GM21515 (cell line): ENCODE measurements at regions not wholly inside any gene's neighbourhood (a gene's known extent, or its start where the extent isn't known, plus 50 kb on each side); places are given as distances from the start of the nearest gene placed in this dataset.

Experiments used
- ATAC-seq: cut with Tn5 transposase; IDR thresholded peaks from one replicate; pipeline ENCODE4 v1.9.1; 2021; ENCODE audit not compliant: unreplicated experiment

DNA sequence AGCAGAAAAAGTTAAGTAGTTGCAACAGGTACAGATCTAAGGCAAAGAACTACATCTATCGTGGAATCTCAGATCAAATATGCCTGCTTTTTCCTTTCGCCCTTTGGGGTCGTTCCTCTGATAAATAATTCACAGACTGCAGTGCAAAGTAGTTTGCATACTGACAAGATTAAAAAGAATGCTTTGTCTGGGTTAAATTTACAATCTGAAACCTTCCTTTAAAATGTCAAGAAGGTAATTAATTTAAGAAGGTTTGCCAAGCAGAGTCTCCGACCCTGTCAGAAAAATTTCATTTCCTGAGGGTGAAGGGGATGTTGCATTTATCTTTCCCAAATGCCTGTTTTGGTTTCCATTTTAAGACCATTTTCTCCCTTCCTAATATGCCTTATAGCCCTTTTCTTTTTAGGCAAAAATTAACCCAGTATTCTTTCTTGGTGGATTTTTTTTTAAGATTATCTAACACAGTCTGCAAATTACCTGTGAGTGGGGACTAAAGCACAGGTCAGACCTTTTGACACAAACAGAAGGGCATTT lies 406.9 kb downstream of the LRIG3 start:
- ATAC-seq, result no peak

- ATAC-seq, result no peak
Observed at GRCh38 chr12:58513852-58514251, 406.5 kb downstream of the LRIG3 start.

DNA sequence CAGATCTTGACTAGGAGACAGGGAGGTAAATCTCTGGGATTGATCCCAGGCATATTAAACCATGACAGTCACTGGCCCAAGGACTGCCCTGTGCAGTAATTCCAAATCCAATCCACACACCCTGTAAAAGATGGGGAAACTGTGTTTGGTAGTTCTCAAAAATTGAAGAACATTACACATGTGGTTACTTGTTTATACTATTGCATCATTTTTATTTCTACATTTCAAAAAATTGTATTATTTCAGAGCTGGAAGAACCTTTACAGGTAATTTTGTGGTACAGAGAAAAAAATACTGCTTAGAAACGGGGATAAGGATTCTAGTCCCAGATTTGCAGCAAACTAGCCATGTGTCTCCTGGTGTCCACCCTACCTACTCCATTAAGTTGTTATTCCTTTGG lies 400.5 kb downstream of the LRIG3 start:
- ATAC-seq, result no peak

- no peak for ATAC-seq
Observed at GRCh38 chr12:58521152-58521551, 399.2 kb downstream of the LRIG3 start.

GRCh38 chr12:58521796-58522195 lies 398.5 kb downstream of the LRIG3 start:
- ATAC-seq, result no peak

- ATAC-seq, result no peak
Observed at GRCh38 chr12:58523360-58523759, 396.9 kb downstream of the LRIG3 start.

- ATAC-seq, result no peak
Observed at GRCh38 chr12:58528271-58528670, 392.0 kb downstream of the LRIG3 start.

DNA sequence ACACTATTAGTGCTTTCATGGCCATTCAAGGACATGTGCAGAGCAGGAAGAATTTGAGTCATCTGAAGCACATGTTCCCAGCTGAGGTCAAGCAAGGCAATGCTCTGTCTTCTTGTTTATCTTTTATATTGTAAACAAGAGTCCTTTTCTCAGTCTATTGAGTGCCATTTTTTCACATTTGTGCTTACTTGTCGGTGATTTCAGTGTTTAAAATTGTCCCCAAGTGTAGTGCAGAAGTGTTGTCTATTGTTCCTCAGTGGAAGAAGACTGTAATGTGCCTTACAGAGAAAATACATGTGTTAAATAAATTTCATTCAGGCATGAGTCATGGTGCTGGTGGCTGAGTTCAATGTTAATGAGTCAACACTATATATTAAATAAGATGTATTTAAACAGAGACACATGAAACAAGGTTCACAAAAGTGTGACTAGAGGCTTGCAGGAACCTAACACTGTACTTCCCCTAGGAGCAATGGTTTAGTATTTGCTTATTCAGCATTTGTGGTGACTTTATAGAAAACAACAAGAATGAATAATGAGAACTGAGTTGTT lies 391.1 kb downstream of the LRIG3 start:
- ATAC-seq, result no peak

GRCh38 chr12:58529897-58530741 lies 390.2 kb downstream of the LRIG3 start:
- ATAC-seq, result no peak

DNA sequence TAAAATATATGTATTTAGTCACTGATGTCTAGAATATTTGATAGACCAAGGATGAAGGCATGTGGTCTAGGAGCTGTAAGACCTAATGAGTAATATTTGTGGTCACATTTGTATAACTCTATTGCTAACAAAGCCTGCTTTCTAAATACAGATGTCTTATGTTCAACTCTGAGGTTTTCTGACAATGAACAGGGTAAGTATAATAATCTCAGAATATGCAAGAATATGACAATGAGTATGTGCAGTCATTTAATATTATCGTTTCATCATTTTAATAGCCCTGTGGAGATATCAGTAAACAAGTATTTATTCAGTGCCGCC lies 389.6 kb downstream of the LRIG3 start:
- ATAC-seq, result no peak

DNA sequence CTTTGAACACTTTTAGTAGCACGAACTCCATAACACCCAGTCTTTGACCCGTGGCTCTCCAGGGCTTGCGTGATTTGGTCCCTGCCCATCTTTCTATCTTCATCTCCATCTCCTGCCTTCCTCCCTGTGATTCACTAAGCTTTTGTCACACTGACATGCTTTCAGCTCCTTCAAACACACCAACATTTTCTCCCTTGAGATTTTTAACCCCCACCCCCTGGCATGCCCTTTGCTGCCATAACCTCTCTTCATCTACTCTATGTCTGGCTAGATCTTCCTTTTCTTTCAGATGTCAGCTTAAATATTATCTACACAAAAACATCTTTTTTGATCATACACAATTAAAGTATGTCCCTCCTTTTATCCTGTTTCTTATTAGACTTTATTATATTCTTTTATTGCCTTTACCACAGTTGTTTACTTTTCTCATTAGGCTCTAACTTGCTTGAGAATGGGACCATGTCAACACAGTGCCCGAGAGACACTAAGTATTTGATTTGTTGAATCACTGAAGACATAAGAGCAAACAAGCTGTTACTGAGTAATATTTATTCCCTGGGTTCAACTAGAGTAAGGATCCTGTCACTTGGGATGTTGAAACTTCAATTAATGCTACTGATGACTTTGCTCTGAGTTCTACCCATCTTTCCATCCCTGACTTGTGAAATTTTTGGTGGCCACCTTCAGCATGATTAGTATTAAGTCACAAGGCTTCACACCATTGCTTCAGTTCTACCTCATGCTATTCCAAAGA lies 387.3 kb downstream of the LRIG3 start:
- ATAC-seq, result no peak

- no peak for ATAC-seq
Observed at GRCh38 chr12:58533652-58534051, 386.7 kb downstream of the LRIG3 start.

GRCh38 chr12:58537278-58537677 lies 383.0 kb downstream of the LRIG3 start:
- ATAC-seq, result no peak

GRCh38 chr12:58539295-58539694 lies 381.0 kb downstream of the LRIG3 start:
- no peak for ATAC-seq

GRCh38 chr12:58540480-58541299 lies 379.6 kb downstream of the LRIG3 start:
- ATAC-seq, result peak; percentile 81

DNA sequence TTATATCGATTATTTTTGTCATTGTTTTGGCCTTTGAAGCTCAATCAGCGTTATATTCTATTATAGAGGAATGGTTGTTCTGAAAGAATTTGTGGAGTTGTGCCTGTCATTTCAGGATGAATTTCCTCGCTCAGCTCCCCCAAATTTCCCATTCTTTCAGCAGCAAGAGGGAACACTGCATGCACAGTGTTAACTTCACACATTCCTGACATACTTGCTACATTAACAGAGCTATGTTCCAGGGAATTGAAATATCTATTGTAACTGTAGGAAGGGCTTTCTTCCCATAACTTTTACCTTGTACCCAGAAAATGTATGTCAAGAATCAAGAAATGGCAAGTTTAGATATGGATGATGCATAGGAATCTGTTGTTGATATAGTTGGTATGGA lies 379.0 kb downstream of the LRIG3 start:
- no peak for ATAC-seq

DNA sequence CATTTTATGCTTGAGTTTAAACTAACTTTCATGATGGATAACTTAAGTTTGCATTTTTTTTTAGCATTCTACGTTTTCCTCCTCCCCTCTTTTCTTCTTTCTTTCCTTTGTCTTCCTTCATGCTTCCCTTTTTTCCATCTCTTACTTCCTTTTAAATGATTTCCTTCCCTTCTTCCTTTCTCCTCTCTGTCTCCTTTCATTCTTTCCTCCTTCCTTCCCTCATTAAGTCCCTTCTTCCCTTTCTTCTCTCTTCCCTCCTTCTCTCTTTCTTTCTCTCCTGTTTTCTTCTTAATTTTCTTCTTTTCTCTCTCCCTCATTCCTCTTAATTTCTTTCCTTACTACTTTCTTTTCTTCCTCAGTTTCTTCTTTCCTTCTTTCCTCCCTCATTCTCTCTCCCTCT lies 376.0 kb downstream of the LRIG3 start:
- ATAC-seq, result no peak

- no peak for ATAC-seq
Observed at GRCh38 chr12:58547217-58547616, 373.1 kb downstream of the LRIG3 start.

GRCh38 chr12:58548801-58549200 lies 371.5 kb downstream of the LRIG3 start:
- ATAC-seq, result no peak

DNA sequence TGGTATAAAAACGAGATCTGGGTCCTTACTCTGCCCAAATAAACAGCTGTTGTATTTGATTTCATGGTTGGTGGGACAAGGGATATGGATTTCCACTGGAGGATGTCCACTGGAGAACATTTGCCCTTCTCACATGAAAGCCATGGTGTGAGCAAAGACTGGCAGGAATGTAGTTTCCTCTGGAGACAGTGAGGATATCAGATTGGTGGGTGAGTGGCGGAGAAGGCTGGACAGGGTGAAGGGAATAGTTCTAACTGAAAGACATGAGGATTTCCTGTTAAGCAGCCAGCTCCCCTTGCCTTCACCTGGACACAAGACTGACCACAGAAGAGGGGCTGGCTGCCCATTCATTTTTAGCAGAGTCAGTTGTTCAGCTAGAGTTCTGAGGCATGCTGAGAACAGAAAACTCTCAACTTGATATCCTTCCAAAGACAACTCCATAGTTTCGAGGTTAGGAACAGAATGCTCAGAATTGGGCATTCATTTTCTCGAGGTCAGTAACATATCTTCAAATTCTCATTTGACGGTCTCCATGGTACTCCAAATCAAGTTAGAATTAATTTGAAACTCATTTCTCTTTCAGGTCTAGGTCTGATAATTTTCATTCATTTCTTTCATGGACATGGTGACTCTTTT lies 365.7 kb downstream of the LRIG3 start:
- no peak for ATAC-seq

DNA sequence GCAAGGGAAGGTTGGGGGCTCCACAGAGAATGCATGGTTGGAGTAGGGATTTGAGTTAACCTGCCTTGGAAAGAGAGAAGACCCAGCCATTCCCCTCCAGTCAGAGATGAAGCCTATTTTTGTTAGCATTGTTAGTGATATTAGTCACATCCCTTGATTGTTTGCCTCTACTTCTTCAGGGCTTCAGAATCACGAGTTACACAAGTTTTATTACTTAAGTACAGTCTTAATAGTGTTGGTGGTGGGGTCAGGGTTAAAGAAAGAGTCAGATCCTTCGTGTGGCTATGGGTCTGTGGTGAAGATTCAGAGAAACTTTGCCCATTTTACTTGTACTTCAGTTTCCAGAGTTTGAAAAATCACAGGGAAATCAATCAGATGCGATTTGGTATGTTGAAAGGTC lies 363.1 kb downstream of the LRIG3 start:
- no peak for ATAC-seq
